ENCODE measurements at regions not wholly inside any gene's neighbourhood (a gene's known extent, or its start where the extent isn't known, plus 50 kb on each side); places are given as distances from the start of the nearest gene placed in this dataset.
"Not testable (repeated sequence)": the region's sequence is repeated elsewhere in the genome, so short reads cannot be mapped to it uniquely, and the experiment has no call there.

GRCh38 chr16:87208968-87209367, 108.2 kb downstream of the C16orf95 start:
- TF ChIP-seq POLR2A, CTCF (IDR thresholded peaks at IDR 0.05): not testable (repeated sequence)

Data from heart left ventricle (tissue), 13 donors.